Testis (tissue), 2 donors: ENCODE measurements at regions not wholly inside any gene's neighbourhood (a gene's known extent, or its start where the extent isn't known, plus 50 kb on each side); places are given as distances from the start of the nearest gene placed in this dataset.

Source experiments
- DNase-seq: peaks from one replicate; pipeline ENCODE4 v3.0.0-alpha.2; 2019
- H3K27ac ChIP-seq, 2 donors: fragments of 200-600 bp; sonication (generic); one replicate each; pipeline ENCODE4 v1.5.1; 2019
- H3K27me3 ChIP-seq: fragments of 200-600 bp; sonication (generic); one replicate; pipeline ENCODE4 v1.5.1; 2019
- H3K36me3 ChIP-seq: fragments of 200-600 bp; sonication (generic); one replicate; pipeline ENCODE4 v1.5.1; 2017; ENCODE audit warnings: low read depth; ENCODE audit errors: missing control alignments
- H3K4me1 ChIP-seq: fragments of 200-600 bp; sonication (generic); one replicate; pipeline ENCODE4 v1.5.1; 2019
- H3K4me3 ChIP-seq, 2 donors: fragments of 200-600 bp; sonication (generic); one replicate each; pipeline ENCODE4 v1.5.1; 2017 to 2019
- H3K9me3 ChIP-seq: fragments of 200-600 bp; sonication (generic); one replicate; pipeline ENCODE4 v1.5.1; 2017
- POLR2A ChIP-seq: fragments of 450-650 bp; IDR thresholded peaks from one replicate; pipeline ENCODE4 v1.6.1; 2017; ENCODE audit warnings: antibody characterized with exemption, mild to moderate bottlenecking, moderate library complexity
- WGBS, 2 donors: methylation state at CpG; one replicate each; pipeline ENCODE4 v1.1.5; 2018; 5-methylcytosine and 5-hydroxymethylcytosine counted together
- intact Hi-C: fragments of 100-400 bp; cut with DNase I; formaldehyde crosslinking; loops from one replicate; pipeline ENCODE4 v1.15.1; 2023; ENCODE audit warnings: low total_unique reads
- TF ChIP-seq, protein P1 (sequence below), 3 experiments: fragments of 450-650 bp in 2 of 3; fragments of 200-600 bp in 1 of 3; sonication (generic) in 1 of 3; IDR thresholded peaks; one replicate each; pipeline ENCODE4 v1.5.1; 2016 to 2019; ENCODE audit warnings: antibody characterized with exemption in 3 of 3, mild to moderate bottlenecking in 2 of 3, moderate library complexity in 1 of 3

GRCh38 chr14:86774916-86775315 lies 1218.1 kb downstream of the GALC start:
- no peak for TF ChIP-seq POLR2A
- TF ChIP-seq, protein P1, sequence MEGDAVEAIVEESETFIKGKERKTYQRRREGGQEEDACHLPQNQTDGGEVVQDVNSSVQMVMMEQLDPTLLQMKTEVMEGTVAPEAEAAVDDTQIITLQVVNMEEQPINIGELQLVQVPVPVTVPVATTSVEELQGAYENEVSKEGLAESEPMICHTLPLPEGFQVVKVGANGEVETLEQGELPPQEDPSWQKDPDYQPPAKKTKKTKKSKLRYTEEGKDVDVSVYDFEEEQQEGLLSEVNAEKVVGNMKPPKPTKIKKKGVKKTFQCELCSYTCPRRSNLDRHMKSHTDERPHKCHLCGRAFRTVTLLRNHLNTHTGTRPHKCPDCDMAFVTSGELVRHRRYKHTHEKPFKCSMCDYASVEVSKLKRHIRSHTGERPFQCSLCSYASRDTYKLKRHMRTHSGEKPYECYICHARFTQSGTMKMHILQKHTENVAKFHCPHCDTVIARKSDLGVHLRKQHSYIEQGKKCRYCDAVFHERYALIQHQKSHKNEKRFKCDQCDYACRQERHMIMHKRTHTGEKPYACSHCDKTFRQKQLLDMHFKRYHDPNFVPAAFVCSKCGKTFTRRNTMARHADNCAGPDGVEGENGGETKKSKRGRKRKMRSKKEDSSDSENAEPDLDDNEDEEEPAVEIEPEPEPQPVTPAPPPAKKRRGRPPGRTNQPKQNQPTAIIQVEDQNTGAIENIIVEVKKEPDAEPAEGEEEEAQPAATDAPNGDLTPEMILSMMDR (IDR thresholded peaks at IDR 0.05) = no peak
- DNase-seq = no peak
- Histone ChIP-seq H3K4me1 (no peaks in the 10 kb centered on the region), H3K9me3 (no peaks in the 10 kb centered on the region), H3K4me3 (no peak overlapping the region), H3K27me3 (no peaks in the 10 kb centered on the region), H3K36me3 (no peaks in the 10 kb centered on the region), H3K27ac (no peak overlapping the region)
- WGBS, 2 donors = 38 to 98% methylated on average over 2 of the region's 2 CpGs
- intact Hi-C loops = no loop called here

GRCh38 chr14:86772075-86772474 lies 1220.9 kb downstream of the GALC start:
- Histone ChIP-seq H3K4me3 (no peak overlapping the region), H3K27ac (no peak overlapping the region), H3K27me3 (no peaks in the 10 kb centered on the region), H3K36me3 (no peaks in the 10 kb centered on the region), H3K9me3 (no peaks in the 10 kb centered on the region), H3K4me1 (no peaks in the 10 kb centered on the region)
- no peak for DNase-seq
- WGBS, 2 donors = 65 to 73% methylated on average over 1 of the region's 1 CpG
- TF ChIP-seq POLR2A = no peak
- TF ChIP-seq, protein P1 (IDR thresholded peaks at IDR 0.05) = no peak
- intact Hi-C loops = no loop called here

GRCh38 chr14:86770186-86770585 lies 1222.8 kb downstream of the GALC start:
- Histone ChIP-seq H3K27ac (no peak overlapping the region), H3K4me3 (no peak overlapping the region), H3K9me3 (no peaks in the 10 kb centered on the region), H3K36me3 (no peaks in the 10 kb centered on the region), H3K27me3 (no peaks in the 10 kb centered on the region), H3K4me1 (no peaks in the 10 kb centered on the region)
- no peak for TF ChIP-seq POLR2A
- TF ChIP-seq, protein P1 (IDR thresholded peaks at IDR 0.05) = no peak
- DNase-seq = no peak
- intact Hi-C loops = no loop called here
- WGBS, 2 donors = 85 to 93% methylated on average over 3 of the region's 3 CpGs

DNA sequence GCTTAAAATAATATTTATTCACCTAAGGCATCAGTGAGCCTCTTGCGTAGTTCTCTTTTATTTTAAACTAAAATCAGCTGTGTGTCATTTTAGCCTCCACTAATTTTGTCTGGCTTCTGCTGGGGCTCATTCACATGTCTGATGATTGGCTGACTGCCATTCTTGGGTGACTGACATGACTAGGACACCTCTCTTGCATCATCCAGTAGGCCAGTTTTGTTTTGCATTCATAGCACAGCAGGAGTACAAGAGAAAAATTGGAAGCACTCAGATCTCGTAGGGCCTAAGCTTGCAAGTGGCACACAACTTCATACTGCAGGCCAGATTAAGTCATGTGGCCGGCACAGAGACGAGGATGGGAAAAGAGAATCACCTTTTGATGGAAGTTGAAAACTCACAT lies 1226.5 kb downstream of the GALC start:
- Histone ChIP-seq H3K27me3 (no peaks in the 10 kb centered on the region), H3K27ac (no peak overlapping the region), H3K4me3 (no peak overlapping the region), H3K4me1 (no peaks in the 10 kb centered on the region), H3K9me3 (no peaks in the 10 kb centered on the region), H3K36me3 (no peaks in the 10 kb centered on the region)
- DNase-seq = no peak
- no peak for TF ChIP-seq POLR2A
- TF ChIP-seq, protein P1 (IDR thresholded peaks at IDR 0.05) = no peak
- intact Hi-C loops = no loop called here
- 91% methylated on average over 4 of the region's 4 CpGs for WGBS, 2 donors

DNA sequence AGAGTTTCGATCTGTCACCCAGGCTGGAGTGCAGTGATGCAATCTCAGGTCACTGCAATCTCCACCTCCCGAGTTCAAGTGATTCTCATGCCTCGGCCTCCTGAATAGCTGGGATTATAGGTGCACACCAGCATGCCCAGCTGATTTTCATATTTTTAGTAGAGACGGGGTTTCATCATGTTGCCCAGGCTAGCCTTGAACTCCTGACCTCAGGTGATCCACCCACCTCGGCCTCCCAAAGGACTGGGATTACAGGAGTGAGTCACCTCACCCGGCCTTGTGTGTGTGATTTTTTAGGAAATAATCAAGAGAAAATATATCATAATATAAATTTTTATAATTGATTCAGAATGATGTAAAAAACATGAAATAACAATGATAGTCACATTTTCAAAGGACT lies 1231.4 kb downstream of the GALC start:
- Histone ChIP-seq H3K4me1 (no peaks in the 10 kb centered on the region), H3K36me3 (no peaks in the 10 kb centered on the region), H3K27me3 (no peaks in the 10 kb centered on the region), H3K4me3 (no peak overlapping the region), H3K27ac (no peak overlapping the region), H3K9me3 (no peaks in the 10 kb centered on the region)
- intact Hi-C loops = no loop called here
- 82 to 84% methylated on average over 6 of the region's 6 CpGs for WGBS, 2 donors
- no peak for DNase-seq
- TF ChIP-seq, protein P1 (IDR thresholded peaks at IDR 0.05) = no peak
- TF ChIP-seq POLR2A = no peak
